ENCODE measurements at regions not wholly inside any gene's neighbourhood (a gene's known extent, or its start where the extent isn't known, plus 50 kb on each side); places are given as distances from the start of the nearest gene placed in this dataset.
"Not testable (repeated sequence)": the region's sequence is repeated elsewhere in the genome, so short reads cannot be mapped to it uniquely, and the experiment has no call there.

- no peak for TF ChIP-seq CTCF (IDR thresholded peaks at IDR 0.05; ENCODE audit: insufficient read depth in 1 of 2, low read depth in 1 of 2, low read length in 1 of 2, severe bottlenecking in 1 of 2, unreplicated experiment in 1 of 2)
- no peaks in the 10 kb centered on the region for H3K36me3 Mint-ChIP-seq (ENCODE audit: insufficient read depth, unreplicated experiment)
- intact Hi-C loops (cut with micrococcal nuclease; ENCODE audit: unreplicated experiment) = no loop called here
Measured at GRCh38 chr4:11070813-11071212, 357.9 kb downstream of the HS3ST1 start.

GRCh38 chr4:11069581-11070211 lies 359.0 kb downstream of the HS3ST1 start:
- POLR2A ChIA-PET = no interaction called here

More at GRCh38 chr4:11070813-11071212, 357.9 kb downstream of the HS3ST1 start:
- no peaks in the 10 kb centered on the region for H3K27me3 Mint-ChIP-seq (ENCODE audit: insufficient read depth, unreplicated experiment)
- H3K9me3 ChIP-seq = no peaks in the 10 kb centered on the region
- peaks cover 12% of the 10 kb centered on the region for H3K4me1 ChIP-seq
- no peak overlapping the region for H3K4me3 Mint-ChIP-seq (ENCODE audit: unreplicated experiment)
- H3K9me3 Mint-ChIP-seq (ENCODE audit: unreplicated experiment) = no peaks in the 10 kb centered on the region
- ChIA-PET CTCF (no interaction called here), POLR2A (no interaction called here)
- BruUV-seq (replicated peaks) = no TSS peak
- H3K4me1 Mint-ChIP-seq (ENCODE audit: low read depth, unreplicated experiment) = peaks cover 12% of the 10 kb centered on the region
- H3K4me3 ChIP-seq (ENCODE audit: low read depth, low read length) = no peak overlapping the region
- H3K27me3 ChIP-seq (replicated peaks; ENCODE audit: control insufficient read depth, insufficient read depth, low read length) = no peaks in the 10 kb centered on the region
- H3K27ac Mint-ChIP-seq (ENCODE audit: unreplicated experiment) = no peak overlapping the region
- no peak for DNase-seq
- no peaks in the 10 kb centered on the region for H3K36me3 ChIP-seq (ENCODE audit: control insufficient read depth, insufficient read depth, low read length)

GRCh38 chr4:11069083-11069482 lies 359.6 kb downstream of the HS3ST1 start:
- ChIA-PET CTCF (no interaction called here), POLR2A (no interaction called here)
- Mint-ChIP-seq H3K27ac (ENCODE audit: unreplicated experiment) (no peak overlapping the region), H3K4me1 (ENCODE audit: low read depth, unreplicated experiment) (peaks cover 12% of the 10 kb centered on the region), H3K4me3 (ENCODE audit: unreplicated experiment) (no peak overlapping the region), H3K36me3 (ENCODE audit: insufficient read depth, unreplicated experiment) (no peaks in the 10 kb centered on the region), H3K27me3 (ENCODE audit: insufficient read depth, unreplicated experiment) (no peaks in the 10 kb centered on the region), H3K9me3 (ENCODE audit: unreplicated experiment) (no peaks in the 10 kb centered on the region)
- H3K9me3 ChIP-seq = no peaks in the 10 kb centered on the region
- intact Hi-C loops (cut with micrococcal nuclease; ENCODE audit: unreplicated experiment) = loop anchor here (5.0 kb wide), 1 partner anchor 358 kb away; the partner anchor contains the start of gene HS3ST1
- no peaks in the 10 kb centered on the region for H3K27me3 ChIP-seq (replicated peaks; ENCODE audit: control insufficient read depth, insufficient read depth, low read length)
- no TSS peak for BruUV-seq (replicated peaks)
- H3K4me3 ChIP-seq (ENCODE audit: low read depth, low read length) = no peak overlapping the region
- peaks cover 12% of the 10 kb centered on the region for H3K4me1 ChIP-seq
- no peak for TF ChIP-seq CTCF (IDR thresholded peaks at IDR 0.05; ENCODE audit: insufficient read depth in 1 of 2, low read depth in 1 of 2, low read length in 1 of 2, severe bottlenecking in 1 of 2, unreplicated experiment in 1 of 2)
- no peaks in the 10 kb centered on the region for H3K36me3 ChIP-seq (ENCODE audit: control insufficient read depth, insufficient read depth, low read length)
- DNase-seq = no peak

More at GRCh38 chr4:11069581-11070211, 359.0 kb downstream of the HS3ST1 start:
- H3K36me3 ChIP-seq (ENCODE audit: control insufficient read depth, insufficient read depth, low read length) = no peaks in the 10 kb centered on the region
- no peaks in the 10 kb centered on the region for H3K9me3 ChIP-seq
- no peaks in the 10 kb centered on the region for H3K27me3 Mint-ChIP-seq (ENCODE audit: insufficient read depth, unreplicated experiment)
- H3K4me3 ChIP-seq (ENCODE audit: low read depth, low read length) = no peak overlapping the region
- no peaks in the 10 kb centered on the region for H3K27me3 ChIP-seq (replicated peaks; ENCODE audit: control insufficient read depth, insufficient read depth, low read length)
- H3K4me3 Mint-ChIP-seq (ENCODE audit: unreplicated experiment) = no peak overlapping the region
- BruUV-seq (replicated peaks) = no TSS peak
- H3K36me3 Mint-ChIP-seq (ENCODE audit: insufficient read depth, unreplicated experiment) = no peaks in the 10 kb centered on the region
- peaks cover 12% of the 10 kb centered on the region for H3K4me1 ChIP-seq
- CTCF ChIA-PET = no interaction called here
- no peaks in the 10 kb centered on the region for H3K9me3 Mint-ChIP-seq (ENCODE audit: unreplicated experiment)
- peaks cover 12% of the 10 kb centered on the region for H3K4me1 Mint-ChIP-seq (ENCODE audit: low read depth, unreplicated experiment)
- no peak overlapping the region for H3K27ac Mint-ChIP-seq (ENCODE audit: unreplicated experiment)
- DNase-seq = no peak
- TF ChIP-seq CTCF (IDR thresholded peaks at IDR 0.05; ENCODE audit: insufficient read depth in 1 of 2, low read depth in 1 of 2, low read length in 1 of 2, severe bottlenecking in 1 of 2, unreplicated experiment in 1 of 2) = no peak
- intact Hi-C loops (cut with micrococcal nuclease; ENCODE audit: unreplicated experiment) = loop anchor here (5.0 kb wide), 1 partner anchor 358 kb away; the partner anchor contains the start of gene HS3ST1

- H3K4me3 Mint-ChIP-seq (ENCODE audit: unreplicated experiment) = peak overlapping the region; percentile 81
- TSS peak; percentile 61 for BruUV-seq (replicated peaks)
- intact Hi-C loops (cut with micrococcal nuclease; ENCODE audit: unreplicated experiment) = loop anchor here (5.0 kb wide), 1 partner anchor 361 kb away; the partner anchor contains the start of gene HS3ST1
Measured at GRCh38 chr4:11066584-11066983, 362.1 kb downstream of the HS3ST1 start.

GRCh38 chr4:11060637-11061036 lies 368.1 kb downstream of the HS3ST1 start:
- H3K36me3 ChIP-seq (ENCODE audit: control insufficient read depth, insufficient read depth, low read length); H3K27me3 Mint-ChIP-seq (ENCODE audit: insufficient read depth, unreplicated experiment); H3K4me3 ChIP-seq (ENCODE audit: low read depth, low read length); H3K4me3 Mint-ChIP-seq (ENCODE audit: unreplicated experiment); H3K4me1 ChIP-seq; intact Hi-C loops (cut with micrococcal nuclease; ENCODE audit: unreplicated experiment); POLR2A ChIA-PET; BruUV-seq (replicated peaks); CTCF ChIA-PET; H3K36me3 Mint-ChIP-seq (ENCODE audit: insufficient read depth, unreplicated experiment); H3K27ac Mint-ChIP-seq (ENCODE audit: unreplicated experiment); H3K9me3 ChIP-seq; H3K27me3 ChIP-seq (replicated peaks; ENCODE audit: control insufficient read depth, insufficient read depth, low read length); DNase-seq; H3K4me1 Mint-ChIP-seq (ENCODE audit: low read depth, unreplicated experiment): not testable (repeated sequence)
- peaks cover 11% of the 10 kb centered on the region for H3K9me3 Mint-ChIP-seq (ENCODE audit: unreplicated experiment)

More at GRCh38 chr4:11066584-11066983, 362.1 kb downstream of the HS3ST1 start:
- peak; percentile 54 to 61 for DNase-seq
- H3K36me3 Mint-ChIP-seq (ENCODE audit: insufficient read depth, unreplicated experiment); CTCF ChIA-PET; H3K27me3 Mint-ChIP-seq (ENCODE audit: insufficient read depth, unreplicated experiment); H3K36me3 ChIP-seq (ENCODE audit: control insufficient read depth, insufficient read depth, low read length); H3K27me3 ChIP-seq (replicated peaks; ENCODE audit: control insufficient read depth, insufficient read depth, low read length); H3K9me3 ChIP-seq; POLR2A ChIA-PET; H3K9me3 Mint-ChIP-seq (ENCODE audit: unreplicated experiment): not testable (repeated sequence)
- peaks cover 12% of the 10 kb centered on the region for H3K4me1 Mint-ChIP-seq (ENCODE audit: low read depth, unreplicated experiment)
- Histone ChIP-seq H3K4me3 (ENCODE audit: low read depth, low read length) (peak overlapping the region; percentile 41), H3K4me1 (peaks cover 12% of the 10 kb centered on the region)
- H3K27ac Mint-ChIP-seq (ENCODE audit: unreplicated experiment) = peak overlapping the region; percentile 73
